ENCODE measurements at regions not wholly inside any gene's neighbourhood (a gene's known extent, or its start where the extent isn't known, plus 50 kb on each side); places are given as distances from the start of the nearest gene placed in this dataset.

DNA sequence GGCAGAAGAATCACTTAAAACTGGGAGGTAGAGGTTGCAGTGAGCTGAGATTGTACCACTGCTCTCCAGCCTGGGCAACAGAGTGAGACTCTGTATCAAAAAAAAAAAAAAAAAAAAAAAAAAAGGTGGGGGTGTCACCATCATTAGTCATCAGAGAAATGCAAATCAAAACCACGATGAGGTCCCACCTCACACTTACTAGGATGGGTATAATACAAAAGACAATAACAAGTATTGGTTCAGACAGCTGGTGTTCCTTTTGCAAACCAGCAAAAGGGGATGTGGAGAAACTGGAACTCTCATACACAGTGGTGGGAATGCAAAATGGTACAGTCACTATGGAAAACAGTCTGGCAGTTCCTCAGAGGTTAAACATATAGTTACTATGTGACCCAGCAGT is 78.7 kb upstream of the TSC22D2 start:
- intact Hi-C loops (cut with micrococcal nuclease), result no loop called here
- Histone ChIP-seq H3K4me3 (ENCODE audit: low read length) (no peak overlapping the region), H3K27me3 (ENCODE audit: low read length) (no peaks in the 10 kb centered on the region), H3K9ac (ENCODE audit: low read length) (no peak overlapping the region), H3K9me2 (replicated peaks; ENCODE audit: low read length) (no peaks in the 10 kb centered on the region), H3K9me3 (ENCODE audit: low read length) (no peaks in the 10 kb centered on the region), H3K79me2 (ENCODE audit: low read length) (no peaks in the 10 kb centered on the region), H3F3A (ENCODE audit: low read length, unreplicated experiment) (no peaks in the 10 kb centered on the region), H3K4me1 (ENCODE audit: insufficient read depth, low read length) (0 out of 2 replicates have a peak, but pooled peaks cover 3% of the 10 kb centered on the region), H3K27ac (ENCODE audit: low read length) (no peak overlapping the region), H4K20me1 (ENCODE audit: low read length) (no peaks in the 10 kb centered on the region), H2AFZ (ENCODE audit: low read length) (no peak overlapping the region), H3K36me3 (ENCODE audit: low read depth, low read length) (no peaks in the 10 kb centered on the region), H3K4me2 (ENCODE audit: low read length) (no peak overlapping the region)
- no TSS peak for BruUV-seq (replicated peaks)
- ATAC-seq (no peak), DNase-seq (no peak)
- TF ChIP-seq EZH2 (IDR thresholded peaks at IDR 0.05; ENCODE audit: low read length, unreplicated experiment), result no peak
- TF ChIP-seq EZH2phosphoT487 (IDR thresholded peaks at IDR 0.05; ENCODE audit: borderline replicate concordance, low read length), result no peak
- TF ChIP-seq, protein P1, sequence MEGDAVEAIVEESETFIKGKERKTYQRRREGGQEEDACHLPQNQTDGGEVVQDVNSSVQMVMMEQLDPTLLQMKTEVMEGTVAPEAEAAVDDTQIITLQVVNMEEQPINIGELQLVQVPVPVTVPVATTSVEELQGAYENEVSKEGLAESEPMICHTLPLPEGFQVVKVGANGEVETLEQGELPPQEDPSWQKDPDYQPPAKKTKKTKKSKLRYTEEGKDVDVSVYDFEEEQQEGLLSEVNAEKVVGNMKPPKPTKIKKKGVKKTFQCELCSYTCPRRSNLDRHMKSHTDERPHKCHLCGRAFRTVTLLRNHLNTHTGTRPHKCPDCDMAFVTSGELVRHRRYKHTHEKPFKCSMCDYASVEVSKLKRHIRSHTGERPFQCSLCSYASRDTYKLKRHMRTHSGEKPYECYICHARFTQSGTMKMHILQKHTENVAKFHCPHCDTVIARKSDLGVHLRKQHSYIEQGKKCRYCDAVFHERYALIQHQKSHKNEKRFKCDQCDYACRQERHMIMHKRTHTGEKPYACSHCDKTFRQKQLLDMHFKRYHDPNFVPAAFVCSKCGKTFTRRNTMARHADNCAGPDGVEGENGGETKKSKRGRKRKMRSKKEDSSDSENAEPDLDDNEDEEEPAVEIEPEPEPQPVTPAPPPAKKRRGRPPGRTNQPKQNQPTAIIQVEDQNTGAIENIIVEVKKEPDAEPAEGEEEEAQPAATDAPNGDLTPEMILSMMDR (conservative IDR thresholded peaks at IDR 0.05; ENCODE audit: low read depth, low read length), result no peak
- ChIA-PET CTCF (no interaction called here), POLR2A (ENCODE audit: unreplicated experiment) (no interaction called here)

DNA sequence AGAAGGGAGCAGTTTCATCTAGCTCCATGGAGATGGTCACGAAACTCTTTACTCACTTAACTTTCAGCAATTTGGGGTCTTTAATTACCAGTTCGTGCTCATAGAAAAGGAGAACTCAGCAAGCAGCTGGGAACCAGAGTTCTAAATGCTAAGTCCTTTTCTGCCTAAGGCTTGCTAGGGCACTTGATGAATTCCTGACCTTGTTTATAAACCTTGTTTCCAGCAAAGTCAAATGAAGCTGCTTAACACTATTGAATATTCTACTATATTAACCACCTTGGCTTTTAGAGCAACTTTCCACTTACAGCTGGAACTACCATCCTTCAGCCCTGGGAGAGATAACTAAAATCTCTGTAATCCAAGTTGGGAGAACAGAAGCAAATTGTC is 79.5 kb upstream of the TSC22D2 start:
- ChIA-PET CTCF (no interaction called here), POLR2A (ENCODE audit: unreplicated experiment) (interaction anchor here (0.6 kb wide), 1 partner anchor 399 kb away, joined by 16 read pairs; no protein-coding TSS in a partner anchor)
- Histone ChIP-seq H4K20me1 (ENCODE audit: low read length) (no peaks in the 10 kb centered on the region), H3K4me3 (ENCODE audit: low read length) (no peak overlapping the region), H3F3A (ENCODE audit: low read length, unreplicated experiment) (no peaks in the 10 kb centered on the region), H3K27me3 (ENCODE audit: low read length) (no peaks in the 10 kb centered on the region), H3K9me3 (ENCODE audit: low read length) (no peaks in the 10 kb centered on the region), H3K79me2 (ENCODE audit: low read length) (no peaks in the 10 kb centered on the region), H3K4me1 (ENCODE audit: insufficient read depth, low read length) (0 out of 2 replicates have a peak, but pooled peaks cover 3% of the 10 kb centered on the region), H2AFZ (ENCODE audit: low read length) (no peak overlapping the region), H3K9me2 (replicated peaks; ENCODE audit: low read length) (no peaks in the 10 kb centered on the region), H3K4me2 (ENCODE audit: low read length) (no peak overlapping the region), H3K9ac (ENCODE audit: low read length) (no peak overlapping the region), H3K27ac (ENCODE audit: low read length) (no peak overlapping the region), H3K36me3 (ENCODE audit: low read depth, low read length) (no peaks in the 10 kb centered on the region)
- BruUV-seq (replicated peaks), result no TSS peak
- DNase-seq (no peak), ATAC-seq (no peak)
- intact Hi-C loops (cut with micrococcal nuclease), result no loop called here
- TF ChIP-seq, protein P1 (conservative IDR thresholded peaks at IDR 0.05; ENCODE audit: low read depth, low read length), result no peak
- TF ChIP-seq EZH2phosphoT487 (IDR thresholded peaks at IDR 0.05; ENCODE audit: borderline replicate concordance, low read length), result no peak
- no peak for TF ChIP-seq EZH2 (IDR thresholded peaks at IDR 0.05; ENCODE audit: low read length, unreplicated experiment)

DNA sequence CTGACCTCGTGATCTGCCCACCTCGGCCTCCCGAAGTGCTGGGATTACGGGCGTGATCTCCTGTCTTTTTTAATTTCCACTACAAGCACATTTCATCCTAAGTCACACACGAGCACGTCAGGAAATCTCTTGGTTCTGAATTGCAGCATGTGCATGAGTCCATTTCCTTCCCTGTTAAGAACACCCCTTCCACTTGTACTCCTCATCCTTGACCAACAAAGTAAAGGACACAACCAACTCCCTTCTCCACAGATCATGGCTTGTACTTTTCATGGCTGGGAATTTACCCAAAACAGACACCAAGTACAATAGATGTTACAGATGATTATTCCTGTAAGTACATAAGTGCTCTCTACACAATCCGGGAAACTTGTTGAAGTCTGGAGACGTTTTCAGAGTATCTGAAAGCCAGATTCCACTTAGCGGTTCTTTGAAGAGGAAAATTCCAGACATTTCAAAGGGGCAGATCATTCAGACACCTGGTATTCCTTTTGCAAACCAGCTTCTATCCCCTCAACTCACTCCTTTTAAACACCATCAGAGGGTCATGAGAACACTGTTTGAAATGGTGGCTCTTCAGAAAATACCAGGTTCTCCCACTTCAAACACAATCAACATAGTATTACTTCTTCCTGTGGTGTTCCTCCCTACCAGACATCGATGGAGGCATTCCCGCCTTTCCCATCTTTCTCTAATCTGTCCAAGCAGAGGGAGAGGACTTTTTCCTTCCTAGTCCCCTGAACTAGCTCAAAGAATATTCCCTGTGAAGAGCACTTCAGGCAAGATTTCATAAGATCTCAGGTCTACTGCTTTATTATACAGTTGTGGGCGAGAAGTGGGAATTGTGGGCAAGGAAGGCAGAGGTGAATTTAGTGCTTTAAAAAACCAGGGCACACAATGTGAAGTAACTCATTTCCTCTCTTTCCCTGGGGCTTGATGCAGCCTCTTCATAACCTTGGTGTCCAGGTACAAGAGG is 80.1 kb upstream of the TSC22D2 start:
- no peaks in the 10 kb centered on the region for H3F3A ChIP-seq (ENCODE audit: low read length, unreplicated experiment)
- H3K27me3 ChIP-seq (ENCODE audit: low read length), result no peaks in the 10 kb centered on the region
- H2AFZ ChIP-seq (ENCODE audit: low read length), result no peak overlapping the region
- H3K36me3 ChIP-seq (ENCODE audit: low read depth, low read length), result no peaks in the 10 kb centered on the region
- H3K4me2 ChIP-seq (ENCODE audit: low read length), result no peak overlapping the region
- H3K9ac ChIP-seq (ENCODE audit: low read length), result no peak overlapping the region
- CTCF ChIA-PET, result no interaction called here
- H3K9me2 ChIP-seq (replicated peaks; ENCODE audit: low read length), result no peaks in the 10 kb centered on the region
- no peaks in the 10 kb centered on the region for H3K9me3 ChIP-seq (ENCODE audit: low read length)
- DNase-seq (no peak), ATAC-seq (no peak)
- no peak overlapping the region for H3K27ac ChIP-seq (ENCODE audit: low read length)
- BruUV-seq (replicated peaks), result no TSS peak
- intact Hi-C loops (cut with micrococcal nuclease), result no loop called here
- H3K4me1 ChIP-seq (ENCODE audit: insufficient read depth, low read length), result 0 out of 2 replicates have a peak, but pooled peaks cover 3% of the 10 kb centered on the region
- H3K79me2 ChIP-seq (ENCODE audit: low read length), result no peaks in the 10 kb centered on the region
- POLR2A ChIA-PET (ENCODE audit: unreplicated experiment), result interaction anchor here (0.6 kb wide), 1 partner anchor 400 kb away, joined by 16 read pairs; no protein-coding TSS in a partner anchor
- TF ChIP-seq EZH2 (IDR thresholded peaks at IDR 0.05; ENCODE audit: low read length, unreplicated experiment) (no peak), EZH2phosphoT487 (IDR thresholded peaks at IDR 0.05; ENCODE audit: borderline replicate concordance, low read length) (no peak)
- TF ChIP-seq, protein P1 (conservative IDR thresholded peaks at IDR 0.05; ENCODE audit: low read depth, low read length), result no peak
- H3K4me3 ChIP-seq (ENCODE audit: low read length), result no peak overlapping the region
- no peaks in the 10 kb centered on the region for H4K20me1 ChIP-seq (ENCODE audit: low read length)
